GM21723 (cell line): ENCODE measurements at regions not wholly inside any gene's neighbourhood (a gene's known extent, or its start where the extent isn't known, plus 50 kb on each side); places are given as distances from the start of the nearest gene placed in this dataset.
"Not testable (repeated sequence)": the region's sequence is repeated elsewhere in the genome, so short reads cannot be mapped to it uniquely, and the experiment has no call there.

Experiments used
- ATAC-seq: cut with Tn5 transposase; IDR thresholded peaks from one replicate; pipeline ENCODE4 v1.9.1; 2021; ENCODE audit warnings: mild to moderate bottlenecking, moderate library complexity; ENCODE audit not compliant: unreplicated experiment

GRCh38 chr5:122665051-122665450, 109.8 kb upstream of the SNX2 start:
- no peak for ATAC-seq

GRCh38 chr5:122668552-122668951, 106.3 kb upstream of the SNX2 start:
- ATAC-seq = no peak

- ATAC-seq = not testable (repeated sequence)
Observed at GRCh38 chr5:122669709-122670108, 105.2 kb upstream of the SNX2 start.

GRCh38 chr5:122673343-122673742, 101.5 kb upstream of the SNX2 start:
- no peak for ATAC-seq

GRCh38 chr5:122674385-122674784, 100.5 kb upstream of the SNX2 start:
- no peak for ATAC-seq

GRCh38 chr5:122680623-122681350, 94.1 kb upstream of the SNX2 start:
- no peak for ATAC-seq

GRCh38 chr5:122683631-122684030, 91.2 kb upstream of the SNX2 start:
- ATAC-seq = no peak

- ATAC-seq = no peak
Observed at GRCh38 chr5:122690266-122690665, 84.6 kb upstream of the SNX2 start.

GRCh38 chr5:122691931-122692330, 82.9 kb upstream of the SNX2 start:
- ATAC-seq = no peak

- ATAC-seq = no peak
Observed at GRCh38 chr5:122693963-122694362, 80.9 kb upstream of the SNX2 start.

GRCh38 chr5:122694884-122695283, 80.0 kb upstream of the SNX2 start:
- ATAC-seq = no peak

- ATAC-seq = not testable (repeated sequence)
Observed at GRCh38 chr5:122696735-122697134, 78.1 kb upstream of the SNX2 start.

GRCh38 chr5:122697191-122697590, 77.7 kb upstream of the SNX2 start:
- ATAC-seq = no peak

GRCh38 chr5:122699201-122699600, 75.7 kb upstream of the SNX2 start:
- no peak for ATAC-seq

GRCh38 chr5:122701640-122702523, 73.0 kb upstream of the SNX2 start:
- ATAC-seq = peak; percentile 99

- peak; percentile 36 for ATAC-seq
Observed at GRCh38 chr5:122702524-122702875, 72.4 kb upstream of the SNX2 start.

GRCh38 chr5:122703203-122703602, 71.7 kb upstream of the SNX2 start:
- ATAC-seq = no peak

GRCh38 chr5:122704247-122705036, 70.4 kb upstream of the SNX2 start:
- ATAC-seq = no peak

- no peak for ATAC-seq
Observed at GRCh38 chr5:122705851-122706250, 69.0 kb upstream of the SNX2 start.

- no peak for ATAC-seq
Observed at GRCh38 chr5:122707796-122708195, 67.1 kb upstream of the SNX2 start.

GRCh38 chr5:122713041-122713440, 61.8 kb upstream of the SNX2 start:
- no peak for ATAC-seq
